ENCODE measurements at regions not wholly inside any gene's neighbourhood (a gene's known extent, or its start where the extent isn't known, plus 50 kb on each side); places are given as distances from the start of the nearest gene placed in this dataset.

DNA sequence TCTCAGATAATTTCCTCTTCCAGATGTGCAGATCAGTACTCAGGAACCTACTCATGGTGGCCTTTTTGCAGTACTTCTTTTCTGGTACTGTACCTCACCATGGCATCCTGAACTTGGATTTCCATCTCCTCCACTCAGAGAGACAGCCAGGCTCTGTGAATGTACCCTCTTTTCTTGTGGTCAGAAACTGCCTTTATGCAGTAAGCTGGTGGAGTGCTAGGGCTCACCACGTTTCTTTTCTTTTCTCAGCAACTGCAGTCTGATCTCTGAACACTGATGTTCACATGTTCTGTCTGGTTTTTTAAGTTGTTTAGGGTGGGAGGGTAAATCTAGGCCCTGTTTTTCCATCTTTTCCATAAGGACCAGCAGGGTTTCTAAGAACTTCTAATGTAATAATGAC is 99.8 kb upstream of the NRXN3 start:
- no peak for DNase-seq
- intact Hi-C loops (cut with micrococcal nuclease) = no loop called here
- no peak for ATAC-seq

DNA sequence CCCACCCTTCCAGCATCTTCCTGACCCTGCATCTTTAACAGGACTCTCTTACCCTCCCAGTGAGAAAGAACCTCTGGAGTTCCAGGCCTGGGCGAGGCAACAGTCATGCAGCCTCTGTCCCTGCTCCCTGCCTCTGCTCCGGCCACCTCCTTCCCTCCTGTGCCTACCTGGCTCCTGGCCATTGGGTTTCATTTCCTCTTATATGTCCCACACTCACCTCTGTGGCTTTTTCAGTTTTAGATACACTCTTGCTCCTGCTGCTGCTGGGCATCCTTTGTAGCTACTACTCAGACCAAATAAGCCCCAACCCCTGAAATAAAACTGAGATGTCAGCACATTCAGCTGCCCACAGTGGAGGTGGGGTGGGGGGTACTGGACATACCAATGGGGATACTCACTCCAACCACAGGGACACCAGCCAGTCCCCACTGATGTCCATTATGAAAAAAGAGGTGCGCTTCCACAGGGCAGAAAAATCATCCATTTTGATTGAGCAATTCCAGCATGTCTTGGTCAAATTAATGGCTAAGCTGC is 99.1 kb upstream of the NRXN3 start:
- no peak for ATAC-seq

DNA sequence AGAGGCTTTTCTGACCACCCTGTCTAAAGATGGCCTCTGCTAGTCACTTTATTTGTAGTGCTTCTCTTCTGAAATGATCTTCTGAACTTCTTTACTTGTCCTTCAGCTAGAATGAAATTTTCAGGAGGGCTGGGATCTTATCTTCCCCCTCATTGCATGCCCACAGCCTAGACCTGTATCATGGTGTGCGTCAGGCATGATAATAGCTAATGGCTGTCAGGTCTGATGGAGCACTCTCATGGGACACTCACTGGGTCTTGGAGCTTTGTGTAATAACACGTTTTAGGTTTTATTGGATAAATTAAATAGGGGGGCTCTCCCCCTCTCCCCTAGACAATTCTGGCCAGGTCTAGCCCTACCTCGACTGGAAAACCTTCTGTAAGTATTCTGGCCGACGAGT is 97.1 kb upstream of the NRXN3 start:
- ATAC-seq (no peak), DNase-seq (no peak)
- intact Hi-C loops (cut with micrococcal nuclease) = no loop called here

More for the DNA sequence above, 99.1 kb upstream of the NRXN3 start:
- intact Hi-C loops (cut with micrococcal nuclease) = no loop called here
- no peak for DNase-seq

DNA sequence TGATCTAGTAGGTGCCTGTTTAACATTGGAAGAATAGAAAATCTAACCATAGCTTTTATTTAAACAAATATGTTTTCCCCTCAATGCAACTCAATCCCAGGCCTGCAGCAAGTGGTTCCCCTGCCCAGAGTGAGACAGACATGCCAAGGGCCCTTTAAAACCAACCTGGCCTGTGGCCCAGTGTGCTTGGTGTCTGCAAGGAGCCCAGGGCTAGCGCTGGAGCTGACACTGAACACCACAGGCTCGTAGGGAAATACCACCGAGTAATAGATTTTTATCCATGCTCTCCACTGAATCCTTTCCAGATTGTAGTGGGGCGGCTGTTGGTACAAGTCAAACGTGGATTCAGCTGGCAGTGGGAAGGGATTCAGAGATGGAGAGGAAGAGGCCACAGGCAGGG is 95.6 kb upstream of the NRXN3 start:
- DNase-seq (peak; percentile 46), ATAC-seq (peak; percentile 61)
- intact Hi-C loops (cut with micrococcal nuclease) = no loop called here

DNA sequence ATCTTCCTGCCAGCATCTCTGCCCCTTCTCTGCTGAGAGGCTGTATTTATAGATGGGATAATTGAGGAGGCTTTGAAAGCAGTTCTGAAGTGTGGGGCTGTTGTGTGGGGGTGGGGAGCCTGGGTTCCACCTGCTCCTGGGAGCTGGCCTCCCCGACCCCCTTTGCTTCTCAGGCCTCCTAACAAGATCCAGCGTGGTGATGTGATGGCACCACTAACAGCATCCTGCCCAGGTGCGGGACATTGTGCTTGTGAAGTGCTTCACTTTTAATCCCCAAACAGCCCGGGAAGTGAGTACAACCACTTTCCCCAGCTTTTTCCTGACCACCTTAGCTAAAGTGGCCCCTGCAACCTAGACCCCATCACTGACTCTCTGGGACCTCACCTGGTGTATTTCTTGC is 95.1 kb upstream of the NRXN3 start:
- intact Hi-C loops (cut with micrococcal nuclease) = no loop called here

DNA sequence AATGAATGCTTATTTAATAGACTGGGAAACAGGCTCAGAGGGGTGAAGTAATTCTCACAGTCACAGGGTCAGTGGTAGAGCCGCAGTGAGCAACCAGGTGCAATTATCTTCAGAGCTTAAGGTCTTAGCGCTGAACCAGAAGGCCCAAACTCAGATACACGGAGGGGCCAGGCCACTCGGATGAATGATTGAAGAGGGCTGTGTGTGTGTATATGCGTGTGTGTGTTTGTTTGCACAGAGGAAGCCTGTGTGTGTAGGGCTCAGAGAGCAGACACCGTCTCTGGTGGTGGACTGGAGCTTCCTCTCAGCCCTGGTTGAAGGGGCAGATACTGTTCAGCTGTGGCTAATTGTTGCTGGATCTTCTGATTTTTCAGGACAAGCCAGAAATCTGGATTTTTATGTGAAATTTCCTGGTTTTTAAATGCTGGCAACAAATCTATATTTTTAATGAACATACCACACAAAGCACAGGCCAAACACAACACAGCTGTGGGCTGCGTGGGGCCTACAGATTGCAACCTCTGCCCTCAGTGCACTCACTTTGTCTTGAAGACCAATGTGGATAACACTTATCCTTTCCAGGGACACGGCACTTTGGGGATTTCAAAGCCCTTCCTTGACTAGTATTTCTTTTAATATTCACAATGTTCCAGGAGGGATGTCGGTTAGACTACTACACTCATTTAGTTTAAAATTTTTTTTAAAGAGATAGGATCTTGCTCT is 94.5 kb upstream of the NRXN3 start:
- intact Hi-C loops (cut with micrococcal nuclease) = no loop called here
- no peak for DNase-seq
- peak; percentile 33 for ATAC-seq

More for the DNA sequence above, 95.1 kb upstream of the NRXN3 start:
- DNase-seq (no peak), ATAC-seq (no peak)

DNA sequence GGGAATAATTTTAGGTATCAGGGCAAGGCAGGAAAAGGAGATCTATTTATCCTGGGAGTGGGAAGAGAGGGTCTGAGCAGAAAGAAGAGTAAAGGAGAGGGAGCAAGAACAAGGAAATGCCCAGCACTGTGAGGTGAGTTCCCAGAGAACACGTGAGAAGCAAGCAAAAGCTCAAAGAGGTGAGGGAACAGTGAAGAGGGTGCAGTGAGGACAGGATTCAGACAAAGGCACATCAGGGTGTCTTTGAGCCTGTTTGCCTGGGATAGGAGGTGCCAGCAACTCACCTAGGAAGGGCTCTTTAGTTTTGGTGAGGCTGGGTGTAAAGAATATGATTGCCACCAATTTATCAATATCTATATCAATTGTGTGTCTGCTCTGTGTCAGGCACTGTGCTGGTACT is 88.9 kb upstream of the NRXN3 start:
- no peak for ATAC-seq
- intact Hi-C loops (cut with micrococcal nuclease) = no loop called here
- no peak for DNase-seq

DNA sequence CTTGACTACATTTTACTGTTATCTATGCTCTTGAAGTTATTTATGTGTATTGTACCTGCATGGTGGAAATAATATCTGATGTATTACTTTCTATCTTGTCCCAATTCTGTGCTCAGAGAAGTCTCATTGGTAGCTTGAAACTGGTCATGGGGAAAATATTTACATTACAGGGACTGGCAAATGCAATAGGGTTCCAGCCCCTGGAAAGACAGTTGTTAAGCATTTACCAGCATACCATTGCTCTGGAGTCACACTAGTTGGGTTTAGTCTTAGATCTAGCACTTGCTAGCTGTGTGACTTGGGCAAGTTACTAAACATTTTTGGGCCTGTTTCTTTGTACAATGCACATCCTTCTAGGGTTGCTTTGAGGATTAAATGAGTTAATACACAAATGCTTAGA is 86.3 kb upstream of the NRXN3 start:
- DNase-seq = no peak
- intact Hi-C loops (cut with micrococcal nuclease) = no loop called here
- ATAC-seq = no peak

DNA sequence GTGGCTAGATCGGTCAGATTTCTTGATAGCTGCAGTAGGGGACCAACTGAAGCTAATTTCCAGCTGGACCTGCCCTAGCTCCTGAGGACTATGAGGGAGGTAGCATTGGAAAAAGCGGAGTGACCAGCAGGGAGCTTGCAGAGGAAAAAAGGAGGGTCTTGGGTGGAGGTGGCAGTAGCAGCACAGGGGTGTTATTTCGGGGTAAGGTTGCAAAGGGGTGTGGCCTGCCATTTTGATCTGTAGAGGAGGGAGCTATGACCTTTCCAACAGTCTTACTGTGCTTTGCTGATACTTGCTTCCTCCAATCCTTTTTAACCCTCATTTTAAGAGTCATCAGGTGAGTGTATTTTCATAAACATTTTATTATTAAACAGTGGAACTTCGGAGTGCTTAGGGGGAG is 83.8 kb upstream of the NRXN3 start:
- intact Hi-C loops (cut with micrococcal nuclease) = no loop called here
- ATAC-seq = no peak
- DNase-seq = no peak

DNA sequence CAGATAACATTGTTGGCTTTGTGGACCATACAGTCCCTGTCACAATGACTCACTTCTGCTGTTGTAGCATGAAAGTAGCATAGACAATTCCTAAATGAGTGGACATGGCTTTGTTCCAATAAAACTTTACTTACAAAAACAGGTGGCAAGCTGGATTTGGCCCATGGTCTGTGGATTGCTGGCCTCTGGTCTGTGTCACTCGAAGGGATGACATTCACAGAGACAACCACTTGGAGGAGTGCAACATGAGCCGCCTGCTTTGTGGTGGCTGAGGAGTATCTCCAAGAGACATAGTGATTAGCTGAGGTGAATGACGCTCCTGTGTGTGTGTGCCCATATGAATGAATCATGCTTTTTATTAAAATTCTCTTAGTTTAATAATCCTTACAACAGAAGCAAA is 81.3 kb upstream of the NRXN3 start:
- DNase-seq = no peak
- no peak for ATAC-seq
- intact Hi-C loops (cut with micrococcal nuclease) = no loop called here

DNA sequence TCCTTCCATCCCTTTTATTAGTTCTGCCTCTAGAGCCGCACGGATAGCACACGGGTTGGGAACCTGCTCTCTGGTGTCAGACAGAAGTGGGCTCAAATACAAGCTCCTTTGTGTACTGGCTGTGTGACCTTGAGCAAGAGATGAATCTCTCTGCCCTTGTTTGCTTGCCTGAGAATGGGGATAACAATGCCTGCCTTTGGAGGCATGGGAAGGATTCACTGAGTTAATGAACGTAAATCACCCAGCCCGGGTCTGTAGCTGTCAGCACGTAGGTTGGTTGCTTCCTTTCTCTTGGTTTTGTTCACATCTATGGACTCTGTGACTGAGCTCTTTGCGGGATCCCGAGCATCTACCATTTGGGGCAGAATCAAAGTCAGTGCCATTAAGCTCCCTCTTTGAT is 79.3 kb upstream of the NRXN3 start:
- DNase-seq (no peak), ATAC-seq (no peak)
- intact Hi-C loops (cut with micrococcal nuclease) = no loop called here

DNA sequence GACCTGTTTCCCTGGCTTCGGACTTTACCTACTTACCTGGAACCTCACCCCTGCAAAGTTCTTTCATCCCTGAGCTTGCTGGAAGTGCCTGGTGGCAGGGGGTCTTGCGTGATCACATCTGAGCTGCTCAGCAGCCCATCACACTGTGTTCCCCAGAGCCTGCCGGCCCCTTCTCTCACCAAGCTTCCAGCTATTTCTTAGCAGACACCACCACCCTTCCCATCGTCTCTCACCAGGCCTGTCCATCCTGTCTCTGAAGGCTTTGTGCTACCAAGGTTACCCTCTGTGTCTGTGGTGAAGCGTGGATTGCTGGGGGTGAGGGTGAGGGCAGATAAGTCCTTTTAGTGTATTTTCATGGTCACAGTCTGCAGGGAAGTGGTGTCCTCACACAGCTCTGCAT is 78.8 kb upstream of the NRXN3 start:
- DNase-seq = no peak
- ATAC-seq = no peak
- intact Hi-C loops (cut with micrococcal nuclease) = no loop called here

DNA sequence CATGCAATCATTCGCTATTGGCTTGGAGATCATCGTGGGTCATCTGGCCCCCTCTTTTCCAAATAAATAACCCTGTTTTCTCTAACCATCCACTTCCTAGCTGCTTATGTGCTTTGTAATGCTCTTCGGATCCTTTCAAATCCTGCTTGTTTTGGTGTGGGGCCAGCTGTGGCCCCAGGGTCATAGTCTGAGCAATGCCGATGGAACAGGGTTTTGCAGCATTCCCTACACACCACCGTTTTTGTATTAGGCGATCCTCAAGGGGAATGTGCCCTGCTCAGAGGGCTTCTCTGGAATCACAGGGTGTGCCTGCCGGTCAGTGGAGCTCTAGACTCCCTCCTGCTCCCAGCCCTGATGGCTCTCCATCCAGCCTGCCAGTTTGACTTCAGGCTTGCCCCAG is 78.1 kb upstream of the NRXN3 start:
- ATAC-seq (no peak), DNase-seq (no peak)
- intact Hi-C loops (cut with micrococcal nuclease) = no loop called here

DNA sequence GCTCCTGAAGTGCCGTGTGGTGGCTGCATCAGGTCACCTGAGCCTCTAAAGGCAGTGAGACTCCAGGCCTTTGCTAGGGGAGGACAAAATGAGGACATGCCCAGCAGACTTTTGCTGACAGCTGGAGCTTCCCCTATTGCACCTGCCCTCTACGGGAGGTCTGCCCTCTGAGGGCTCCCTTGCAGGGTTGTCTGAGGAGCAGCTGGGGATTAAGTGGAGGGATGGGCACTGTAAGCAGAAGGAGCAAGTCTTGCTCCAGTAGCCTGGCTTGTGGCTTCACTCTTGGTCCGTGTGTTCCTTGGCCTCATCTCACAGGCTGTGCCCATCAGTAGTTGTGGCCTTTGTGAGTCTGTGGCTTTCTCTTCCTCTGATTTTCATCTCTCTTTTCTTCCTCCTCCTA is 66.9 kb upstream of the NRXN3 start:
- DNase-seq (no peak), ATAC-seq (no peak)
- intact Hi-C loops (cut with micrococcal nuclease) = no loop called here

DNA sequence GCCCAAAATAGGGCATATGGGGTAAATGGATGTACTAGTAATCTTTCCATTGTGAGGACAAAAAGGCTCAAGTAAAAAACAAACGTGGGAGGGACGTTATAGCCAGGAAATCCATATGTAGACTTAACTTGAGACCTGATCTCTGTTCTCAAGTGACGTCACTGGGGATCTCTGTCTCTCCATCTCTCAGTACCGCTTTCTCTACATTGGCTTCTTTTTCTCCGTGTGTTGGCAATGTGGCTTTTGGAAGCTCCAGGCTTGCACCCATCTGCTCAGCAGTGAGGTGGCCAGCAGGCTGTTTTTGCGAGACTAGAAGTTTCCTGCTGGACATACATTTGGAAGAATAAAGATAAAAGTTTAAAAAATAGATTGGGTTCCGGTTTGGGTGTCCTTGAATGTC is 66.0 kb upstream of the NRXN3 start:
- ATAC-seq = no peak
- intact Hi-C loops (cut with micrococcal nuclease) = no loop called here
- no peak for DNase-seq

DNA sequence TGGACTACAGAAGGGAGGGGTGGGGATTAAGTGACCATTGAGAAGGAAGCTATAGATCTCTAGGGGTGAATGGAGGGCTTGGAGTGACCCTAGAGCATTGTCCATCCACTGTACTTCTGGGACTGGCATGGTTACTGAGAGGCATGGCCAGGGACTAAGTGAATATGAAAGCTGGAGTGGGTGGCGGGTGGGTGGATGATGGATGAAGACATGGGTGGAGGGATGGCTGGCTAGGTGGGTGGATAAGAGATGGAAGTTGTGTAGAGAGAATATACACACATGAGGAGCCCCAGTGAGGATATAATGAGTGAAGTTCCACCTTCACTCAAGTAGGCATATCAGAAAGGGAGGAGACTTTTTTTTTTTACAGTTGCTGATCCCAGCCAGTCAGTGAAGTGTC is 65.5 kb upstream of the NRXN3 start:
- no peak for ATAC-seq
- intact Hi-C loops (cut with micrococcal nuclease) = no loop called here
- DNase-seq = no peak

DNA sequence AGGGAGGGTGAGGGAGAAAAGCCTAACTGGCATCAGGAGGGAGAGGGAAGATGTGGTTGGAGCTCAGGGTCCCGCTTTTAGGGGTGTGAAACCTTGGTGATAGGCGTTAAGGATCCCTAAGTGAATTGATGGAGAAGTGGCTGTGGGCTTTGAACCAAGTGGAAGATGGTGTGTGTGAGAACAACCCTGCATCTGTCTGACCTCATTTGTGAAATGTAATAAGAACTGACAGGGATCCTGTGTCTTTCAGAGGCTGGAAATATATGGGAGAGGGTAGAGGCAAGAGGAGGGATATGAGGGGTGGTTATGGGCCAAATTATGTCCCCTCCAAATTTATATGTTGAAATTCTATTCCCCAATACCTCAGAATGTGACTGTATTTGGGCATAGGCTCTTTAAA is 63.8 kb upstream of the NRXN3 start:
- DNase-seq (no peak), ATAC-seq (no peak)
- intact Hi-C loops (cut with micrococcal nuclease) = no loop called here

DNA sequence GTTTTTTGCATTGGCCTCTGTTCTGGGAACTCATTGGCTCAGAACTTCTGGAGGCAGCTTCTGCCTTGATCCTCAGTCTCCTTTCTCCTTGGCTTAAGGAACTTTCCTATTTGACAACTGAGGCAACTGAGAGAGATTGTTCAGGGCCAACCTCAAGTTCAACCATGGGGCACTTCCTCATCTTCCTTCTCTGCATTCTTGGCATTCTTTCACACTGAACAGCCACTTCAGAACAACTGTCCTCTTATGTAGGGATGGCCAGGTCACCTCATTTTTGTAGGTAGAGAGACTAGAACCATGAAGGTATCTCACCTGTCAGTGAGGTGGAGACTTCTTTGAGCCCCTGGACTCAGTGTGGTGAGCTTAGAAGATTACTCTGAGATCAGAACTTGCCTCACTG is 63.0 kb upstream of the NRXN3 start:
- ATAC-seq = no peak
- intact Hi-C loops (cut with micrococcal nuclease) = no loop called here
- no peak for DNase-seq

DNA sequence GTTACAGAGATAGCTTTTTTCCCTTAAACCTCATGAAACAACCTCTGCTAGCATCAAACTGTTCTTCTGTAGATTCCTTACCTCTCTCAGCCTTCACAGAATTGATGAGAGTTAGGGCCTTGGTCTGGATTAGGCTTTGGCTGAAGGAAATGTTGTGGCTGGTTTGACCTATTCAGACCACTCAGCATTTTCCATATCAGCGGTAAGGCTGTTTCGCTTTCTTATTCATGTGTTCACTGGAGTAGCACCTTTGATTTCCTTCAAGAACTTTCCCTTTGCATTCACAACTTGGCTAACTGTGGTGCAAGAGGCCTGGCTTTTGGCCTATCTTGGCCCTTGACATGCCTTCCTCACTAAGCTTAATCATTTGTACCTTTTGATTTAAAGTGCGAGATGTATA is 50.7 kb upstream of the NRXN3 start:
- no peak for DNase-seq
- no peak for ATAC-seq
- intact Hi-C loops (cut with micrococcal nuclease) = no loop called here
